ENCODE measurements at regions not wholly inside any gene's neighbourhood (a gene's known extent, or its start where the extent isn't known, plus 50 kb on each side); places are given as distances from the start of the nearest gene placed in this dataset.

DNA sequence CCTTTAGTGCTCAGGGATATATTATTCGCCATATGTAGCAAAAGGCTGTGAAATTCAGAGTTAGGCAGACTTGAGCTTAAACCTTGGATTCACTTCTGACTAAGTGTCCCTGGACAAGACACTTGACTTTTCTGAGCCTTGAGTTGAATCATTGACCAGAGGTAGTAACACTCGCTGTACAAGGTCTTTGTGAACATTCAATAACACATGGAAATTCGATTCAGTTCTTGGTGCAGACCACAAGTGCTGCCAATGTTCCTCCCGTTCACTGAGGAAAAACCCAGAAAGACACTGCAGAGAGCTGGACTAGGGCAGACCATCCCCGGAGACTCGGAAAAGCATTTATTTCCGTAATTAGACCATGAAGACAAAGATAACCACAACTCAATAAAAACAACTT is 901.4 kb downstream of the AACS start:
- TF ChIP-seq, protein P1, sequence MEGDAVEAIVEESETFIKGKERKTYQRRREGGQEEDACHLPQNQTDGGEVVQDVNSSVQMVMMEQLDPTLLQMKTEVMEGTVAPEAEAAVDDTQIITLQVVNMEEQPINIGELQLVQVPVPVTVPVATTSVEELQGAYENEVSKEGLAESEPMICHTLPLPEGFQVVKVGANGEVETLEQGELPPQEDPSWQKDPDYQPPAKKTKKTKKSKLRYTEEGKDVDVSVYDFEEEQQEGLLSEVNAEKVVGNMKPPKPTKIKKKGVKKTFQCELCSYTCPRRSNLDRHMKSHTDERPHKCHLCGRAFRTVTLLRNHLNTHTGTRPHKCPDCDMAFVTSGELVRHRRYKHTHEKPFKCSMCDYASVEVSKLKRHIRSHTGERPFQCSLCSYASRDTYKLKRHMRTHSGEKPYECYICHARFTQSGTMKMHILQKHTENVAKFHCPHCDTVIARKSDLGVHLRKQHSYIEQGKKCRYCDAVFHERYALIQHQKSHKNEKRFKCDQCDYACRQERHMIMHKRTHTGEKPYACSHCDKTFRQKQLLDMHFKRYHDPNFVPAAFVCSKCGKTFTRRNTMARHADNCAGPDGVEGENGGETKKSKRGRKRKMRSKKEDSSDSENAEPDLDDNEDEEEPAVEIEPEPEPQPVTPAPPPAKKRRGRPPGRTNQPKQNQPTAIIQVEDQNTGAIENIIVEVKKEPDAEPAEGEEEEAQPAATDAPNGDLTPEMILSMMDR (IDR thresholded peaks at IDR 0.05; ENCODE audit: low read length) = no peak
- no peak for TF ChIP-seq EZH2 (IDR thresholded peaks at IDR 0.05; ENCODE audit: borderline replicate concordance, low read length)
